Astrocyte (in vitro differentiated cells and primary cell): ENCODE measurements at regions not wholly inside any gene's neighbourhood (a gene's known extent, or its start where the extent isn't known, plus 50 kb on each side); places are given as distances from the start of the nearest gene placed in this dataset.

ENCODE experiments used
- DNase-seq: peaks from one replicate; pipeline ENCODE4 v3.0.0-alpha.2; 2010; ENCODE audit warnings: low read depth
- FAIRE-seq: peaks from 2 replicates; lab custom pipeline; 2011; peaks lifted over from hg19 to GRCh38; lab: Jason Lieb, UNC
- H2AFZ ChIP-seq: 2 replicates; pipeline ENCODE4 v1.6.0; 2012; ENCODE audit warnings: low read depth, low read length, inconsistent platforms
- H3K27ac ChIP-seq: 2 replicates; pipeline ENCODE4 v1.5.1; 2011; ENCODE audit warnings: low read depth, low read length, inconsistent platforms
- H3K27me3 ChIP-seq: 2 replicates; pipeline ENCODE4 v1.6.0; 2011; ENCODE audit warnings: low read length, inconsistent platforms; ENCODE audit not compliant: insufficient read depth
- H3K36me3 ChIP-seq: 2 replicates; pipeline ENCODE4 v1.5.1; 2011; ENCODE audit warnings: low read length, inconsistent platforms; ENCODE audit not compliant: insufficient read depth
- H3K4me1 ChIP-seq: 2 replicates; pipeline ENCODE4 v1.5.1; 2011; ENCODE audit warnings: low read length, inconsistent platforms; ENCODE audit not compliant: insufficient read depth
- H3K4me2 ChIP-seq: 2 replicates; pipeline ENCODE4 v1.6.0; 2012; ENCODE audit warnings: low read length, inconsistent platforms
- H3K4me3 ChIP-seq: 2 replicates; pipeline ENCODE4 v1.5.1; 2011; ENCODE audit warnings: low read depth, mild to moderate bottlenecking, low read length, inconsistent platforms; ENCODE audit not compliant: insufficient read depth
- H3K79me2 ChIP-seq: 2 replicates; pipeline ENCODE4 v1.6.0; 2012; ENCODE audit warnings: mild to moderate bottlenecking, low read length, inconsistent platforms; ENCODE audit not compliant: insufficient read depth
- H3K9ac ChIP-seq: 2 replicates; pipeline ENCODE4 v1.6.0; 2012; ENCODE audit warnings: mild to moderate bottlenecking, low read length, inconsistent platforms
- H3K9me3 ChIP-seq: 2 replicates; pipeline ENCODE4 v1.5.1; 2012; ENCODE audit warnings: low read depth, mild to moderate bottlenecking, low read length, inconsistent platforms; ENCODE audit not compliant: insufficient read depth
- H4K20me1 ChIP-seq: 2 replicates; pipeline ENCODE4 v1.6.0; 2012; ENCODE audit warnings: low read length, inconsistent platforms; ENCODE audit not compliant: insufficient read depth
- H3K27ac Mint-ChIP-seq: one replicate; pipeline ENCODE4 v1.8.0; 2021; ENCODE audit warnings: mild to moderate bottlenecking, mixed read lengths; ENCODE audit not compliant: unreplicated experiment
- H3K27me3 Mint-ChIP-seq: one replicate; pipeline ENCODE4 v1.8.0; 2021; ENCODE audit warnings: low read depth, mixed read lengths; ENCODE audit not compliant: unreplicated experiment
- H3K36me3 Mint-ChIP-seq: one replicate; pipeline ENCODE4 v1.8.0; 2021; ENCODE audit warnings: low read depth, mixed read lengths; ENCODE audit not compliant: unreplicated experiment
- H3K4me1 Mint-ChIP-seq: one replicate; pipeline ENCODE4 v1.8.0; 2021; ENCODE audit warnings: low read depth, mixed read lengths; ENCODE audit not compliant: unreplicated experiment
- H3K4me3 Mint-ChIP-seq: one replicate; pipeline ENCODE4 v1.8.0; 2021; ENCODE audit warnings: mild to moderate bottlenecking, moderate library complexity, mixed read lengths; ENCODE audit not compliant: unreplicated experiment
- H3K9me3 Mint-ChIP-seq: one replicate; pipeline ENCODE4 v1.8.0; 2021; ENCODE audit warnings: mild to moderate bottlenecking, mixed read lengths; ENCODE audit not compliant: unreplicated experiment
- EZH2 ChIP-seq: IDR thresholded peaks from 2 replicates; pipeline ENCODE4 v1.6.1; 2012; ENCODE audit warnings: mild to moderate bottlenecking, low read length, inconsistent platforms; ENCODE audit not compliant: insufficient read depth
- TF ChIP-seq, protein P1 (sequence below): IDR thresholded peaks from 2 replicates; pipeline ENCODE4 v1.5.1; 2011; ENCODE audit warnings: low read depth, mild to moderate bottlenecking, inconsistent platforms, low read length, moderate library complexity; ENCODE audit not compliant: insufficient read depth

DNA sequence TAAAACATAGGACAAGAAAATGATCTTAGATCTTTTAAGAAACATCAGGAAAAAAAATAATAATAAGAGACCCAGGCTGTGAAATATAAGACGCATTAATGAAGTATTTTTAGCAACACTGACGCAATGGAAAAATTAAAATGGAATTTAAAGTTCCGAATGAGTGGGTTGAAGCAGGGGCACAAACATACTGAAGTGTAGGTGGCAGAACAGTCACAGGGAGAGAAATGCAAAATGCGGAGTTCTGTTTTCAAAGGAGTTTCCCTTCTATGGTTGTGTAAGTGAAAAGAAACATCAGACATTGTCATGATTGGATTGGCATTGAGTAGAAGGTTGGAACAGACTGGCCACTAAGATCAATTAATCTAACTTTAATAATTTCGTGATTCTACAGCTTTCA lies 159.8 kb downstream of the CYSLTR2 start:
- Histone ChIP-seq H4K20me1 (no peaks in the 10 kb centered on the region), H3K4me2 (no peak overlapping the region), H3K4me1 (peaks cover under 1% of the 10 kb centered on the region), H3K9ac (no peak overlapping the region), H3K9me3 (no peaks in the 10 kb centered on the region), H3K36me3 (no peaks in the 10 kb centered on the region), H3K27me3 (no peaks in the 10 kb centered on the region), H3K4me3 (no peak overlapping the region), H3K79me2 (no peaks in the 10 kb centered on the region), H3K27ac (no peak overlapping the region), H2AFZ (no peak overlapping the region)
- Mint-ChIP-seq H3K4me1 (peaks cover 37% of the 10 kb centered on the region), H3K27me3 (no peaks in the 10 kb centered on the region), H3K36me3 (no peaks in the 10 kb centered on the region), H3K9me3 (peaks cover 2% of the 10 kb centered on the region), H3K27ac (no peak overlapping the region), H3K4me3 (no peak overlapping the region)
- no peak for TF ChIP-seq EZH2
- TF ChIP-seq, protein P1, sequence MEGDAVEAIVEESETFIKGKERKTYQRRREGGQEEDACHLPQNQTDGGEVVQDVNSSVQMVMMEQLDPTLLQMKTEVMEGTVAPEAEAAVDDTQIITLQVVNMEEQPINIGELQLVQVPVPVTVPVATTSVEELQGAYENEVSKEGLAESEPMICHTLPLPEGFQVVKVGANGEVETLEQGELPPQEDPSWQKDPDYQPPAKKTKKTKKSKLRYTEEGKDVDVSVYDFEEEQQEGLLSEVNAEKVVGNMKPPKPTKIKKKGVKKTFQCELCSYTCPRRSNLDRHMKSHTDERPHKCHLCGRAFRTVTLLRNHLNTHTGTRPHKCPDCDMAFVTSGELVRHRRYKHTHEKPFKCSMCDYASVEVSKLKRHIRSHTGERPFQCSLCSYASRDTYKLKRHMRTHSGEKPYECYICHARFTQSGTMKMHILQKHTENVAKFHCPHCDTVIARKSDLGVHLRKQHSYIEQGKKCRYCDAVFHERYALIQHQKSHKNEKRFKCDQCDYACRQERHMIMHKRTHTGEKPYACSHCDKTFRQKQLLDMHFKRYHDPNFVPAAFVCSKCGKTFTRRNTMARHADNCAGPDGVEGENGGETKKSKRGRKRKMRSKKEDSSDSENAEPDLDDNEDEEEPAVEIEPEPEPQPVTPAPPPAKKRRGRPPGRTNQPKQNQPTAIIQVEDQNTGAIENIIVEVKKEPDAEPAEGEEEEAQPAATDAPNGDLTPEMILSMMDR, result no peak
- DNase-seq (no peak), FAIRE-seq (no peak)

DNA sequence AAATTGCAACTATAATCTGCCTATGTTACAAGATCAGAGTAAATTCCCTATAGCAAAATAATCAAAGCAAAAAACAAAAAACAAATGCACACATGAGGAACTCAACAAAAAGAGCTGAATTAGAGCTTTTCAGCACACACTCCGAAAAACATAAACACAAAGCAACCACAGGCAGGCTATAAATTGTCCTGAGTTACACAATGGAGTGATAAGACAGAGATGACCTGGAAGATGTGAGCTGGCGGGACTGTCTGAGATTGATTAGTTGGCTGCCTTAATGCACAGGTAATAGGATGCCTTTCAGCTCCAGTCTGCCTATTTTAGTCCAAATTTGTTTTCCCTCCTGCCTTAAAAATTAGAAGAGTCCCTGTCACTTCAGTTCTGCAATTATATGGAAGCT lies 159.0 kb upstream of the FNDC3A start:
- Histone ChIP-seq H3K27ac (no peak overlapping the region), H3K9me3 (no peaks in the 10 kb centered on the region), H3K4me2 (no peak overlapping the region), H4K20me1 (no peaks in the 10 kb centered on the region), H3K27me3 (no peaks in the 10 kb centered on the region), H3K4me3 (no peak overlapping the region), H2AFZ (no peak overlapping the region), H3K79me2 (no peaks in the 10 kb centered on the region), H3K36me3 (no peaks in the 10 kb centered on the region), H3K9ac (no peak overlapping the region), H3K4me1 (peaks cover 16% of the 10 kb centered on the region)
- TF ChIP-seq, protein P1, result no peak
- no peak for TF ChIP-seq EZH2
- Mint-ChIP-seq H3K27ac (no peak overlapping the region), H3K36me3 (no peaks in the 10 kb centered on the region), H3K4me3 (no peak overlapping the region), H3K27me3 (no peaks in the 10 kb centered on the region), H3K9me3 (peaks cover 2% of the 10 kb centered on the region), H3K4me1 (peaks cover 17% of the 10 kb centered on the region)
- peak; percentile 41 for FAIRE-seq
- no peak for DNase-seq

DNA sequence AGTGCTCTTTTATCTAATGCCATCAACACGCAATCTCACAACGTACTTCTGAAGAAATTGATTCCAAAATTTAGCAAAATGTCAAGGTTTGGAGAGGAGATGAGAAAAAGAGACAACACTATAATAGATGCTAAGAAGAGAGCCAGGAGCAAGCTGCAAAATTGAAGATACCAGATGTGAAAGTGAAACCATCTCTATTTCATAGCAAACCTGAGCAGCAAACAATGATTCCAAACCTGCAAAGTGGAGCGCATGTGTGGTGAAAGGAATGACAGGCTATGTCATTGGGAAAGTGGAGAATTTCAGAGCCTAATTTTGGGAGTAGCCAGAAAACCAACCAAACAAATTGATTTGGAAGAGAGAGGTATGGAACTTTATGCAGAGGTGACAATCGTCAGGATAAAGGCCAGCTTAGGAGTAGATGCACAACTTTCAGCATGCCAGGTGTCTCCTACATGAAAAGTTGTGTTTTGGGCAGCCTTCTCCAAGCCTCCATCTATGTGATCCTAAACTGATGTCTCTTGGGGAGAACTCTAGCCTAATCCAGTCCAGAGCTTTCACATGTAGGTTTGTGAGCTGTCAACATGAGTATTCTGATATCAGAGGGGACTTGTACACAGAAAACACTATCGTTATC lies 158.4 kb upstream of the FNDC3A start:
- no peaks in the 10 kb centered on the region for H3K36me3 ChIP-seq
- Mint-ChIP-seq H3K27me3 (no peaks in the 10 kb centered on the region), H3K27ac (no peak overlapping the region), H3K4me1 (peaks cover 17% of the 10 kb centered on the region), H3K4me3 (no peak overlapping the region), H3K36me3 (no peaks in the 10 kb centered on the region), H3K9me3 (peaks cover 2% of the 10 kb centered on the region)
- H3K4me2 ChIP-seq, result no peak overlapping the region
- DNase-seq (no peak), FAIRE-seq (no peak)
- H3K9me3 ChIP-seq, result no peaks in the 10 kb centered on the region
- no peak overlapping the region for H3K9ac ChIP-seq
- no peak overlapping the region for H3K27ac ChIP-seq
- H3K27me3 ChIP-seq, result no peaks in the 10 kb centered on the region
- H3K4me3 ChIP-seq, result no peak overlapping the region
- H2AFZ ChIP-seq, result no peak overlapping the region
- H4K20me1 ChIP-seq, result no peaks in the 10 kb centered on the region
- H3K4me1 ChIP-seq, result peaks cover 16% of the 10 kb centered on the region
- TF ChIP-seq, protein P1, result no peak
- no peak for TF ChIP-seq EZH2
- H3K79me2 ChIP-seq, result no peaks in the 10 kb centered on the region
